ENCODE measurements at regions not wholly inside any gene's neighbourhood (a gene's known extent, or its start where the extent isn't known, plus 50 kb on each side); places are given as distances from the start of the nearest gene placed in this dataset.

DNA sequence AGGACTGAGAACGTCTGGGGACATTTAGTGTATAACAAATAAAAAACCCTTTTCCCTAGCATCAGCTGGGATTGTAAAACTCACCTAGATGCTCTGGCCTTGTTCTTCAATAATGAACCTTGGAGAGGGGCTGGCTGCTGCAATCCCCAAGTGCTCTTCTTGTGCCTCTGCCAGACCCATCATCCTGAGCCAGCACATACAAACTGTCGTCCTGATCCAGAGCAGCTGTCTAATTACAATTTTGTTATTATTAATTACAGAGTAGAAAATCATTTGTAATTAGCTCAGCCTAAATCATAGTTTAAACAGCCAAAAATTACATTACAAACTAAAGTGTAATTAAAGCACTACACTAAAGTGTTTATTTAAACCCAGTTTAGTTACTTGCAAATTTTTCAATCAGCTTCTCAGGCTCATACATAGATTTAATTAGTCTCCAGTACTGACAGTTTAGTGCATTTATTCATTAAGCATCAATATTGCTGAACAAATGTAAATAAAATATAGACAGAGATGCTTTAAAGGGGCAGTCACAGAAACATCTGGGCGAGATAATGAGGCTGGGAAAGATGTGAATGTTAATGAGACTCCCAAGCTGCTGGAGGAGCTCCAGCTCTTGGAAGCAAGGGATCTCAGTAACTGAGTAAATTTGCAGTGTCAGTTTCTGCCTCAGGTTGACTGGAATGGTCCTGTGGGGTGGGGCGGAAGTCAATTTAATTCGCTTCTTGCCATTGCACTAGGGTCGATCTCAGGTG, 632.3 kb upstream of the TLE4 start:
- TF ChIP-seq, protein P1, sequence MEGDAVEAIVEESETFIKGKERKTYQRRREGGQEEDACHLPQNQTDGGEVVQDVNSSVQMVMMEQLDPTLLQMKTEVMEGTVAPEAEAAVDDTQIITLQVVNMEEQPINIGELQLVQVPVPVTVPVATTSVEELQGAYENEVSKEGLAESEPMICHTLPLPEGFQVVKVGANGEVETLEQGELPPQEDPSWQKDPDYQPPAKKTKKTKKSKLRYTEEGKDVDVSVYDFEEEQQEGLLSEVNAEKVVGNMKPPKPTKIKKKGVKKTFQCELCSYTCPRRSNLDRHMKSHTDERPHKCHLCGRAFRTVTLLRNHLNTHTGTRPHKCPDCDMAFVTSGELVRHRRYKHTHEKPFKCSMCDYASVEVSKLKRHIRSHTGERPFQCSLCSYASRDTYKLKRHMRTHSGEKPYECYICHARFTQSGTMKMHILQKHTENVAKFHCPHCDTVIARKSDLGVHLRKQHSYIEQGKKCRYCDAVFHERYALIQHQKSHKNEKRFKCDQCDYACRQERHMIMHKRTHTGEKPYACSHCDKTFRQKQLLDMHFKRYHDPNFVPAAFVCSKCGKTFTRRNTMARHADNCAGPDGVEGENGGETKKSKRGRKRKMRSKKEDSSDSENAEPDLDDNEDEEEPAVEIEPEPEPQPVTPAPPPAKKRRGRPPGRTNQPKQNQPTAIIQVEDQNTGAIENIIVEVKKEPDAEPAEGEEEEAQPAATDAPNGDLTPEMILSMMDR (conservative IDR thresholded peaks at IDR 0.05; ENCODE audit: low read length), result no peak
- no peak for TF ChIP-seq EZH2phosphoT487 (IDR thresholded peaks at IDR 0.05; ENCODE audit: borderline replicate concordance)
